Stomach (tissue), 4 donors: ENCODE measurements at regions not wholly inside any gene's neighbourhood (a gene's known extent, or its start where the extent isn't known, plus 50 kb on each side); places are given as distances from the start of the nearest gene placed in this dataset.

Source experiments
- CTCF ChIP-seq, 7 experiments: fragments of 450-650 bp in 4 of 7; fragments of 200-600 bp in 3 of 7; sonication (generic) in 3 of 7; IDR thresholded peaks; one replicate each; pipeline ENCODE4 v1.5.1; 2016 to 2019; ENCODE audit warnings: antibody characterized with exemption in 7 of 7, control low read depth in 2 of 7, mild to moderate bottlenecking in 1 of 7
- EP300 ChIP-seq: sonication (generic); formaldehyde crosslinking; IDR thresholded peaks from one replicate; pipeline ENCODE4 v1.6.1; 2017; ENCODE audit warnings: antibody characterized with exemption
- POLR2A ChIP-seq, 4 donors: fragments of 450-650 bp; IDR thresholded peaks; one replicate each; pipeline ENCODE4 v1.6.1; 2016; ENCODE audit warnings: antibody characterized with exemption in 4 of 4, control low read depth in 2 of 4, mild to moderate bottlenecking in 1 of 4, moderate library complexity in 1 of 4
- POLR2AphosphoS5 ChIP-seq, 3 donors: sonication (generic); formaldehyde crosslinking; IDR thresholded peaks; one replicate each; pipeline ENCODE4 v1.6.1; 2016; ENCODE audit warnings: antibody characterized with exemption in 3 of 3

- TF ChIP-seq CTCF (IDR thresholded peaks at IDR 0.05) (no peak), POLR2AphosphoS5 (IDR thresholded peaks at IDR 0.05) (no peak), EP300 (no peak), POLR2A (IDR thresholded peaks at IDR 0.05) (no peak)
These were observed 629.5 kb upstream of the KCNMB2 start for GRCh38 chr3:177906578-177907229.
